ENCODE measurements at regions not wholly inside any gene's neighbourhood (a gene's known extent, or its start where the extent isn't known, plus 50 kb on each side); places are given as distances from the start of the nearest gene placed in this dataset.

DNA sequence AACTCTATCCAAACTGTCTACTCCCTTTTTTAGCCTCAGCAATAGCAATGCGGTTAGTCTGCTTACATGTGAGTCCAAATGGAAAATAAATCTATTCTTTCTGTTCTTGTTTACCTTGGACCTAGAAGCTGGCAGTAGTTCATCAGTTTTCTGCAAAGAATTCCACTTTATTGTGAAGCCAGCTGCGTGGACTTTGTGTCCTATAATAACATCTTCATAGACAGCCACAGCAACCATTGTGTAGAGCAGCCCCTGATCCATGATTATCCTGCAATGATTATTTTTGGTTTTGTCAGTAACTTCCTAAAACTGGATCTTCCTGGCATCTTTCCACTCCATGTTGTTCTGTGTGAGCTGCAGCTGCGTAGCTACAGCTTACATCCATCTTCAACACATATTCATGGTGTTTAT lies 408.7 kb downstream of the NUF2 start:
- peaks cover 0 to 3% (median 0%) of the 10 kb centered on the region in 4 donors for H3K9me3 ChIP-seq
- no peak overlapping the region for H3K4me3 ChIP-seq
- intact Hi-C loops (cut with DNase I; ENCODE audit: low total_unique reads), result no loop called here
- no peaks in the 10 kb centered on the region for H3K27me3 ChIP-seq
- H3K27ac ChIP-seq, result no peak overlapping the region
- DNase-seq, result peak in 1 of 2 donors; percentile 71
- WGBS, 5 donors, result 15 to 21% (median 16%) methylated on average over 3 of the region's 3 CpGs
- H3K4me1 ChIP-seq, result peaks cover 0 to 11% (median 5%) of the 10 kb centered on the region in 4 donors
- no peaks in the 10 kb centered on the region for H3K36me3 ChIP-seq
- TF ChIP-seq CTCF (IDR thresholded peaks at IDR 0.05) (no peak), EP300 (IDR thresholded peaks at IDR 0.05) (no peak), POLR2AphosphoS5 (IDR thresholded peaks at IDR 0.05) (no peak), POLR2A (IDR thresholded peaks at IDR 0.05) (no peak)

GRCh38 chr1:163737261-163737660 lies 415.5 kb downstream of the NUF2 start:
- Histone ChIP-seq H3K9me3 (no peaks in the 10 kb centered on the region), H3K4me1 (no peaks in the 10 kb centered on the region), H3K4me3 (no peak overlapping the region), H3K27ac (no peak overlapping the region), H3K36me3 (no peaks in the 10 kb centered on the region), H3K27me3 (no peaks in the 10 kb centered on the region)
- no peak for DNase-seq
- WGBS, 5 donors, result 54 to 66% (median 60%) methylated on average over 2 of the region's 2 CpGs
- TF ChIP-seq POLR2AphosphoS5 (IDR thresholded peaks at IDR 0.05) (no peak), CTCF (IDR thresholded peaks at IDR 0.05) (no peak), EP300 (IDR thresholded peaks at IDR 0.05) (no peak), POLR2A (IDR thresholded peaks at IDR 0.05) (no peak)
- intact Hi-C loops (cut with DNase I; ENCODE audit: low total_unique reads), result no loop called here

DNA sequence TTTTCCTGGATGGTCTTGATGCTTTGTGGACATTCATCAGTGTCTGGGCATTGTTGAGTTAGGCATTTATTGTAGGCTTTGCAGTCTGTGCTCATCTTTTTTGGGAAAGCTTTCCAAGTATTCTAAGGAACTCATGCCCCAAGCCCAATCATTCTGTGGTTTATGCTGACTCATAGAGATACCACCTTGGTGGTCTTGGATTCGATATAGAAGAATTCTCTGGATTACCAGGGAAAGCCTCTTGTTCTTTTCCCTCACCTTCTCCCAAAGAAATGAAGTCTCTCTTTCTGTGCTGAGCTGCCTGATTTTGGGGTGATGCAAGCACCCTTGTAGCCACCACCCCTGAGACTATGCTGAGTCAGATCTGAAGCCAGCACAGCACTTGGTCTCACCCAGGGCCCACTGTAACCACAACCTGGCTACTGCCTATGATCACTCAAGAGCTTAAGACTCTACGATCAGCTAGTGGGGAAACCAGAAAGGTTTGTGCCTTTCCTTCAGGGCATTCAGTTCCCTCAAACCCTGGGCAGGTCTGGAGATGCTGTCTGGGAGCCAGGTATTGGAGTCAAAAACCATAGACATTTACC lies 422.6 kb downstream of the NUF2 start:
- TF ChIP-seq POLR2AphosphoS5 (IDR thresholded peaks at IDR 0.05) (no peak), POLR2A (IDR thresholded peaks at IDR 0.05) (no peak), EP300 (IDR thresholded peaks at IDR 0.05) (no peak), CTCF (IDR thresholded peaks at IDR 0.05) (no peak)

GRCh38 chr1:163745204-163745603 lies 423.4 kb downstream of the NUF2 start:
- TF ChIP-seq POLR2AphosphoS5 (IDR thresholded peaks at IDR 0.05) (no peak), CTCF (IDR thresholded peaks at IDR 0.05) (no peak), EP300 (IDR thresholded peaks at IDR 0.05) (no peak), POLR2A (IDR thresholded peaks at IDR 0.05) (no peak)

More for the DNA sequence above, 422.6 kb downstream of the NUF2 start:
- Histone ChIP-seq H3K36me3 (no peaks in the 10 kb centered on the region), H3K9me3 (peaks cover 0 to 14% (median 3%) of the 10 kb centered on the region in 4 donors), H3K4me3 (no peak overlapping the region), H3K27me3 (no peaks in the 10 kb centered on the region), H3K4me1 (no peaks in the 10 kb centered on the region), H3K27ac (no peak overlapping the region)
- 83 to 90% (median 89%) methylated on average over 2 of the region's 2 CpGs for WGBS, 5 donors
- no peak for DNase-seq
- intact Hi-C loops (cut with DNase I; ENCODE audit: low total_unique reads), result no loop called here

More at GRCh38 chr1:163745204-163745603, 423.4 kb downstream of the NUF2 start:
- Histone ChIP-seq H3K4me3 (no peak overlapping the region), H3K27ac (no peak overlapping the region), H3K36me3 (no peaks in the 10 kb centered on the region), H3K27me3 (no peaks in the 10 kb centered on the region), H3K9me3 (peaks cover 0 to 14% (median 3%) of the 10 kb centered on the region in 4 donors), H3K4me1 (no peaks in the 10 kb centered on the region)
- 38 to 100% (median 70%) methylated on average over 1 to 2 of the region's 2 CpGs for WGBS, 5 donors
- no peak for DNase-seq
- intact Hi-C loops (cut with DNase I; ENCODE audit: low total_unique reads), result no loop called here
